SH-SY5Y (cell line): ENCODE measurements at regions not wholly inside any gene's neighbourhood (a gene's known extent, or its start where the extent isn't known, plus 50 kb on each side); places are given as distances from the start of the nearest gene placed in this dataset.

Experiments
- GATA2 ChIP-seq: IDR thresholded peaks from 2 replicates; pipeline ENCODE4 v1.6.1; 2011; ENCODE audit warnings: mild to moderate bottlenecking, low read depth, low read length
- GATA3 ChIP-seq: IDR thresholded peaks from 2 replicates; pipeline ENCODE4 v1.6.1; 2011; ENCODE audit warnings: low read depth, mild to moderate bottlenecking, low read length, moderate library complexity

DNA sequence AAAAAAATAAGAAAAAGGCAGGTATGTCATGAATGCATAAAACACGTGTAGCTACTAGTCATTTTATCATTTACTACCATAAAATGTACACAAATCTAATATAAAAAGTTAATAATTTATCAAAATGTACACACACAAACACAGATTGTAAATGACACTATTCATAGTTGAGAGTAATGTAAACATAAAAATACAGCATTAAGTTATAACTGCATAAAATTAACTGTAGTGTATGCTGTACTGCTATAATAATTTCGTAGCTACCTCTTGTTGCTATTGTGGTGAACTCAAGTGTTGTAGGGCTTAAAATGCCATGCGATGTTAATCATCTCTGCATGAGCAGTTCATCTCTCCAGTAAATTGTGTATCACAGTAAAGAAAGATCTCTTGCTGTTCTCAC, 170.0 kb downstream of the MRPL14 start:
- TF ChIP-seq GATA3 (no peak), GATA2 (no peak)
